ENCODE measurements at regions not wholly inside any gene's neighbourhood (a gene's known extent, or its start where the extent isn't known, plus 50 kb on each side); places are given as distances from the start of the nearest gene placed in this dataset.
"Not testable (repeated sequence)": the region's sequence is repeated elsewhere in the genome, so short reads cannot be mapped to it uniquely, and the experiment has no call there.

DNA sequence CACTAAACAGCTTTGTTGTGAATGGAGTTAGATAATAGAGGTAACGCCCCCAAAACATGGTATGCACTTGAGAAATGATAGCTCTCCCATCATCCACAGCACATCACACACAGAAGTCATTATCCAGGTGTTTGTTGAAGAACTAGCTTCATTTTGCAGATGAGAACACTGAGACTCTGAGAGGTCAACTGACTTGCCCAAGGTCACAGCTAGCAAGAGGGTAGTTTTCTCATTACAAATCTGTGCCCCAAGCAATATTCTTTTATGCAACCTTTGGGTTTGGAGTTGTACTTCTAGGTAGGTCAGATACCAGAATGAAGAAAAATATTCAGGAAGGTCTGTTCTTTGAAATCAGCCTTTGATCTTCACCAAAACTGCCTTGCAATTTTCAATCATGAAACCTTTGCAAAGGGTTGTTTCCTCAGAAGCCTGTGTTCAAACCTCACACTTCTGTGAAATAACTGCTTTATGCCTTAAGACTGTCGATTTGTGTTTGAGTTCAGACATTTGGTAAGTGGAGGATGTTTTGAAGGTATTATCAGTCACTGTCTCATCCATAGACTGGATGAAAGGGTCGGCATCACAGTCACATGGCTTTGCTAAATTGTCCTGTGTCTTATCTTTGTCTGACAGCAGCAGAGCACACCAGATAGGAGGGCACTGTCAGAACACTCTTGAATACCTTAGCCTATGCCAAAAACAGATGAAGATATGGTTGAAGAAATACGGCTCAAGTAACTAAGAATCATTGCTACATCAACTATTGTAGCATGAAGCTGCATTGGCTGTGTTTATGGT is 233.2 kb upstream of the BTG1 start:
- no peaks in the 10 kb centered on the region for H3K4me1 ChIP-seq (replicated peaks)
- 88% methylated on average over 4 of the region's 4 CpGs for WGBS
- no peaks in the 10 kb centered on the region for H3K27me3 ChIP-seq (replicated peaks; ENCODE audit: insufficient read depth)
- intact Hi-C loops (cut with DNase I) = no loop called here
- H3K4me3 ChIP-seq = no peak overlapping the region
- DNase-seq (ENCODE audit: low spot score) = no peak
- no peaks in the 10 kb centered on the region for H3K36me3 ChIP-seq
- no peaks in the 10 kb centered on the region for H3K9me3 ChIP-seq
- TF ChIP-seq, protein P1, sequence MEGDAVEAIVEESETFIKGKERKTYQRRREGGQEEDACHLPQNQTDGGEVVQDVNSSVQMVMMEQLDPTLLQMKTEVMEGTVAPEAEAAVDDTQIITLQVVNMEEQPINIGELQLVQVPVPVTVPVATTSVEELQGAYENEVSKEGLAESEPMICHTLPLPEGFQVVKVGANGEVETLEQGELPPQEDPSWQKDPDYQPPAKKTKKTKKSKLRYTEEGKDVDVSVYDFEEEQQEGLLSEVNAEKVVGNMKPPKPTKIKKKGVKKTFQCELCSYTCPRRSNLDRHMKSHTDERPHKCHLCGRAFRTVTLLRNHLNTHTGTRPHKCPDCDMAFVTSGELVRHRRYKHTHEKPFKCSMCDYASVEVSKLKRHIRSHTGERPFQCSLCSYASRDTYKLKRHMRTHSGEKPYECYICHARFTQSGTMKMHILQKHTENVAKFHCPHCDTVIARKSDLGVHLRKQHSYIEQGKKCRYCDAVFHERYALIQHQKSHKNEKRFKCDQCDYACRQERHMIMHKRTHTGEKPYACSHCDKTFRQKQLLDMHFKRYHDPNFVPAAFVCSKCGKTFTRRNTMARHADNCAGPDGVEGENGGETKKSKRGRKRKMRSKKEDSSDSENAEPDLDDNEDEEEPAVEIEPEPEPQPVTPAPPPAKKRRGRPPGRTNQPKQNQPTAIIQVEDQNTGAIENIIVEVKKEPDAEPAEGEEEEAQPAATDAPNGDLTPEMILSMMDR (IDR thresholded peaks at IDR 0.05) = no peak
- no peak for TF ChIP-seq POLR2A (IDR thresholded peaks at IDR 0.05)
- no peak for TF ChIP-seq POLR2AphosphoS5 (IDR thresholded peaks at IDR 0.05)
- no peak overlapping the region for H3K27ac ChIP-seq

DNA sequence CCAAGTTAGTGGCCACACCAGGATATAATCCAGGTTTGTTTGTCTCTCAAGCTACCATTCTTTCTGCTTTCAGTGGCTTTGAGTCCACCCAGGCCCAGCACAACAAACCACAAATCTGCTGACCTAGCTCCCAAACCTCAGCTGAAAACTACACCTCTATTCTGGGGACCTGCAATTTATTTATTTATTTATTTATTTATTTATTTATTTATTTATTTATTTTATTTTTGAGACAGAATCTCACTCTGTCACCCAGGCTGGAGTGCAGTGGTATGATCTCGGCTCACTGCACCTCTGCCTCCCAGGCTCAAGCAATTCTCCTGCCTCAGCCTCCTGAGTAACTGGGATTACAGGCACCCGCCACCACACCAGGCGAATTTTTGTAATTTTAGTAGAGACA is 229.9 kb upstream of the BTG1 start:
- H3K9me3 ChIP-seq; H3K27me3 ChIP-seq (replicated peaks; ENCODE audit: insufficient read depth); H3K36me3 ChIP-seq; intact Hi-C loops (cut with DNase I); H3K4me3 ChIP-seq; H3K27ac ChIP-seq; DNase-seq (ENCODE audit: low spot score); H3K4me1 ChIP-seq (replicated peaks): not testable (repeated sequence)
- WGBS = 95% methylated on average over 3 of the region's 3 CpGs

DNA sequence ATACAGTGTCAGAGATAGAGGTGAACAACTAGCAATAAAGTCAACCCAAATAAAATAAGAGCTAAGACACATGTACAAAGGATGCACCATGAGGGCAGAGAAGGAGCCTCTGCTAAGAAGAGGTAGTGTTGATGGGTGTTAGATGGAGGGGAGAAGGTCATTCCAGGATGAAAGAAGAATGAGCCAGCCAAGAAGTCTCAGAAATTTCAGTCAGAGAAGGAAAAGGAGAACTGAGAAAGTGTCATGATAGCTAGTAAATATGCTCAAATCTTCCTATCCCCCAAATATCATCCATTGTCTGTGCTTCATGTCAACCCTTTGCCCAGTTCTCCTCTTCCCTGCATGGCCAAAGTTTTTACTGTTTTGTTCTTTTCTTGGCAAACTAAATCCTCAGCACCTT is 225.2 kb upstream of the BTG1 start:
- Histone ChIP-seq H3K36me3 (no peaks in the 10 kb centered on the region), H3K27me3 (replicated peaks; ENCODE audit: insufficient read depth) (no peaks in the 10 kb centered on the region), H3K9me3 (no peaks in the 10 kb centered on the region), H3K4me1 (replicated peaks) (no peaks in the 10 kb centered on the region), H3K27ac (no peak overlapping the region), H3K4me3 (no peak overlapping the region)
- intact Hi-C loops (cut with DNase I) = no loop called here
- TF ChIP-seq POLR2A (IDR thresholded peaks at IDR 0.05) (no peak), POLR2AphosphoS5 (IDR thresholded peaks at IDR 0.05) (no peak)
- TF ChIP-seq, protein P1 (IDR thresholded peaks at IDR 0.05) = no peak
- DNase-seq (ENCODE audit: low spot score) = no peak

DNA sequence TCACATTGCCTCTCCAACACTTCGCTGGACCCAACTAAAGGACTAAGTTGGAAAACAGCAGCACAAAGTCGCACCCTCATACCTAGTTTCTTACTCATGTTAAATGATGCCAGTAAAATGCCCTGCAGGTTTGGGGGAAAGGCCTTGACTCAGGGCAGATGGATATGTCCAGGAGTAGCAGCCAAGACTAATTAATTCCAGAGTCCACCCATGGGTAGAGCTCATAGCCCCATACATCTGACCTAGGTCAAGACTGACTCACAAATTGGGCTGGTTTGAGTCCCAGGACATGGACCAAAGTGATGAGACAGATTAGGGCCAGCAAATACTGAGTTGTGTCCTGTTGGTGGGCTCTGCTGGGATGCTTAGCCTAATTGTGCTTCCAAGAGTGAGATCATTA is 224.0 kb upstream of the BTG1 start:
- TF ChIP-seq POLR2AphosphoS5 (IDR thresholded peaks at IDR 0.05) (no peak), POLR2A (IDR thresholded peaks at IDR 0.05) (no peak)
- TF ChIP-seq, protein P1 (IDR thresholded peaks at IDR 0.05) = no peak
- no peaks in the 10 kb centered on the region for H3K27me3 ChIP-seq (replicated peaks; ENCODE audit: insufficient read depth)
- no peaks in the 10 kb centered on the region for H3K36me3 ChIP-seq
- WGBS = 95% methylated on average over 2 of the region's 2 CpGs
- no peaks in the 10 kb centered on the region for H3K4me1 ChIP-seq (replicated peaks)
- H3K9me3 ChIP-seq = no peaks in the 10 kb centered on the region
- intact Hi-C loops (cut with DNase I) = no loop called here
- H3K4me3 ChIP-seq = no peak overlapping the region
- H3K27ac ChIP-seq = no peak overlapping the region
- no peak for DNase-seq (ENCODE audit: low spot score)

DNA sequence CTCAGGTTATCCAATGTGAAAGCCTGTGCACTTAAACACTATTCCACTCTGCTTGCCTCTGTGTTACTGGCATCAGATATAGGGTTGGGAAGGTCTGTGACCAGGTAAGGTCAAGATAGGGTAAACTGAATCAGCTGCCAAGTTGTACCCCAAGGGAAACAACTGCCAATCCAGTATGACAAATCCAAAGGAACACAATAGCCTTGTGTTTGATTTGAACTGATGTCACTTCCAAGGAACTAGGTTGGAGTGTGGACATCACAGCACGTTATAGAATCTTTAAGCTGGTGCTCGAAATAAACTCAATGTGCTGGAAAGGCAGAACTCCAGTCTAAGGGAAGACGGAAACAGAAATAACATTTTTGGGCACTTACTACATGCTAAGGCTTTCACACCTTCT is 223.4 kb upstream of the BTG1 start:
- Histone ChIP-seq H3K4me1 (replicated peaks) (no peaks in the 10 kb centered on the region), H3K27me3 (replicated peaks; ENCODE audit: insufficient read depth) (no peaks in the 10 kb centered on the region), H3K9me3 (no peaks in the 10 kb centered on the region), H3K27ac (no peak overlapping the region), H3K36me3 (no peaks in the 10 kb centered on the region), H3K4me3 (no peak overlapping the region)
- TF ChIP-seq POLR2AphosphoS5 (IDR thresholded peaks at IDR 0.05) = no peak
- no peak for TF ChIP-seq POLR2A (IDR thresholded peaks at IDR 0.05)
- TF ChIP-seq, protein P1 (IDR thresholded peaks at IDR 0.05) = no peak
- 96% methylated on average over 3 of the region's 3 CpGs for WGBS
- intact Hi-C loops (cut with DNase I) = no loop called here
- no peak for DNase-seq (ENCODE audit: low spot score)
